Upper lobe of left lung (tissue), 4 donors: ENCODE measurements at regions not wholly inside any gene's neighbourhood (a gene's known extent, or its start where the extent isn't known, plus 50 kb on each side); places are given as distances from the start of the nearest gene placed in this dataset.

ENCODE experiments used
- CTCF ChIP-seq, 6 experiments: fragments of 450-650 bp in 4 of 6; fragments of 200-600 bp in 2 of 6; sonication (generic) in 2 of 6; IDR thresholded peaks; one replicate each; pipeline ENCODE4 v1.5.1; 2016 to 2019; ENCODE audit warnings: antibody characterized with exemption in 6 of 6
- POLR2AphosphoS5 ChIP-seq, 2 donors: sonication (generic); formaldehyde crosslinking; IDR thresholded peaks; one replicate each; pipeline ENCODE4 v1.5.1; 2017; ENCODE audit warnings: antibody characterized with exemption in 2 of 2

GRCh38 chr4:64814616-64815015, 405.4 kb upstream of the TECRL start:
- no peak for TF ChIP-seq POLR2AphosphoS5 (IDR thresholded peaks at IDR 0.05)
- TF ChIP-seq CTCF (IDR thresholded peaks at IDR 0.05), result no peak
